HepG2 (cell line): ENCODE measurements at regions not wholly inside any gene's neighbourhood (a gene's known extent, or its start where the extent isn't known, plus 50 kb on each side); places are given as distances from the start of the nearest gene placed in this dataset.

ENCODE experiments used
- CREB1 ChIP-seq, 2 experiments: fragments of 450-650 bp in 1 of 2; IDR thresholded peaks; 2 replicates each; pipeline ENCODE4 v1.6.1; 2016 to 2017; ENCODE audit warnings: control low read depth in 1 of 2, mild to moderate bottlenecking in 1 of 2, missing compliant biosample characterization in 1 of 2, missing genetic modification characterization in 1 of 2
- EZH2 ChIP-seq: conservative IDR thresholded peaks from 2 replicates; pipeline ENCODE4 v1.6.1; 2012; ENCODE audit warnings: mild to moderate bottlenecking, low read depth, low read length, moderate library complexity
- NR2C2 ChIP-seq: sonication (generic); formaldehyde crosslinking; IDR thresholded peaks from 2 replicates; pipeline ENCODE4 v1.4.0; 2020; ENCODE audit warnings: missing genetic modification reagents, mild to moderate bottlenecking, moderate library complexity, borderline replicate concordance
- RELA ChIP-seq: sonication (generic); formaldehyde crosslinking; IDR thresholded peaks from 2 replicates; pipeline ENCODE4 v1.4.0; 2020; ENCODE audit warnings: missing genetic modification reagents
- RFXAP ChIP-seq: sonication (generic); formaldehyde crosslinking; IDR thresholded peaks from 2 replicates; pipeline ENCODE4 v1.4.0; 2020; ENCODE audit warnings: missing genetic modification reagents, borderline replicate concordance
- ZBTB1 ChIP-seq: sonication (generic); formaldehyde crosslinking; IDR thresholded peaks from 2 replicates; pipeline ENCODE4 v1.4.0; 2020; ENCODE audit warnings: missing genetic modification reagents, borderline replicate concordance
- ZNF512 ChIP-seq: sonication (generic); formaldehyde crosslinking; IDR thresholded peaks from 2 replicates; pipeline ENCODE4 v1.4.0; 2020; ENCODE audit warnings: mild to moderate bottlenecking, missing genetic modification reagents
- ZNF546 ChIP-seq: sonication (generic); formaldehyde crosslinking; conservative IDR thresholded peaks from 2 replicates; pipeline ENCODE4 v1.8.1; 2023; ENCODE audit warnings: mild to moderate bottlenecking, missing genetic modification reagents
- TF ChIP-seq, protein P1 (sequence below): sonication (generic); formaldehyde crosslinking; IDR thresholded peaks from 2 replicates; pipeline ENCODE4 v1.5.1; 2020; ENCODE audit warnings: missing genetic modification reagents, mild to moderate bottlenecking, borderline replicate concordance

GRCh38 chr1:102550729-102551384, 554.1 kb upstream of the OLFM3 start:
- TF ChIP-seq EZH2 (no peak), NR2C2 (CRISPR knock-in tag) (no peak), ZNF512 (CRISPR knock-in tag) (no peak), ZNF546 (CRISPR knock-in tag) (no peak), RFXAP (CRISPR knock-in tag) (no peak), RELA (CRISPR knock-in tag) (no peak), CREB1 (IDR thresholded peaks at IDR 0.05) (no peak), CREB1 (CRISPR knock-in tag; IDR thresholded peaks at IDR 0.05) (no peak), ZBTB1 (no peak)
- TF ChIP-seq, protein P1, sequence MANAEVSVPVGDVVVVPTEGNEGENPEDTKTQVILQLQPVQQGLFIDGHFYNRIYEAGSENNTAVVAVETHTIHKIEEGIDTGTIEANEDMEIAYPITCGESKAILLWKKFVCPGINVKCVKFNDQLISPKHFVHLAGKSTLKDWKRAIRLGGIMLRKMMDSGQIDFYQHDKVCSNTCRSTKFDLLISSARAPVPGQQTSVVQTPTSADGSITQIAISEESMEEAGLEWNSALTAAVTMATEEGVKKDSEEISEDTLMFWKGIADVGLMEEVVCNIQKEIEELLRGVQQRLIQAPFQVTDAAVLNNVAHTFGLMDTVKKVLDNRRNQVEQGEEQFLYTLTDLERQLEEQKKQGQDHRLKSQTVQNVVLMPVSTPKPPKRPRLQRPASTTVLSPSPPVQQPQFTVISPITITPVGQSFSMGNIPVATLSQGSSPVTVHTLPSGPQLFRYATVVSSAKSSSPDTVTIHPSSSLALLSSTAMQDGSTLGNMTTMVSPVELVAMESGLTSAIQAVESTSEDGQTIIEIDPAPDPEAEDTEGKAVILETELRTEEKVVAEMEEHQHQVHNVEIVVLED (CRISPR knock-in tag) = no peak
